Adipocyte (in vitro differentiated cells): ENCODE measurements at regions not wholly inside any gene's neighbourhood (a gene's known extent, or its start where the extent isn't known, plus 50 kb on each side); places are given as distances from the start of the nearest gene placed in this dataset.

Source experiments
- DNase-seq: peaks from one replicate; pipeline ENCODE4 v3.0.0-alpha.2; 2015; ENCODE audit warnings: low read depth
- H3K27me3 ChIP-seq: replicated peaks from 2 replicates; pipeline ENCODE4 v1.7.0; 2013; ENCODE audit warnings: mild to moderate bottlenecking, low read length, moderate library complexity; ENCODE audit not compliant: control insufficient read depth, insufficient read depth
- H3K36me3 ChIP-seq: 2 replicates; pipeline ENCODE4 v1.7.0; 2013; ENCODE audit warnings: low read length, mild to moderate bottlenecking, moderate library complexity; ENCODE audit not compliant: control insufficient read depth, insufficient read depth, severe bottlenecking
- H3K4me1 ChIP-seq: 2 replicates; pipeline ENCODE4 v1.7.0; 2013; ENCODE audit warnings: mild to moderate bottlenecking, low read length, moderate library complexity; ENCODE audit not compliant: control insufficient read depth, insufficient read depth
- H3K4me3 ChIP-seq: 2 replicates; pipeline ENCODE4 v1.7.0; 2013; ENCODE audit warnings: mild to moderate bottlenecking, low read length, moderate library complexity
- H3K9ac ChIP-seq: 2 replicates; pipeline ENCODE4 v1.7.0; 2013; ENCODE audit warnings: mild to moderate bottlenecking, low read length, moderate library complexity
- H3K9me3 ChIP-seq: 2 replicates; pipeline ENCODE4 v1.7.0; 2013; ENCODE audit warnings: mild to moderate bottlenecking, low read length, moderate library complexity; ENCODE audit not compliant: control insufficient read depth

- Histone ChIP-seq H3K4me3 (no peak overlapping the region), H3K4me1 (peaks cover 32% of the 10 kb centered on the region), H3K9me3 (no peaks in the 10 kb centered on the region), H3K36me3 (no peaks in the 10 kb centered on the region), H3K27me3 (no peaks in the 10 kb centered on the region), H3K9ac (no peak overlapping the region)
- no peak for DNase-seq
These were observed 114.7 kb upstream of the TPM1 start for GRCh38 chr15:62927836-62928235.

GRCh38 chr15:62928242-62928999 lies 114.1 kb upstream of the TPM1 start:
- H3K9ac ChIP-seq = no peak overlapping the region
- H3K36me3 ChIP-seq = no peaks in the 10 kb centered on the region
- no peaks in the 10 kb centered on the region for H3K9me3 ChIP-seq
- no peaks in the 10 kb centered on the region for H3K27me3 ChIP-seq
- peaks cover 33% of the 10 kb centered on the region for H3K4me1 ChIP-seq
- no peak overlapping the region for H3K4me3 ChIP-seq
- peak; percentile 78 for DNase-seq

GRCh38 chr15:62929000-62929357 lies 113.6 kb upstream of the TPM1 start:
- Histone ChIP-seq H3K4me1 (peaks cover 36% of the 10 kb centered on the region), H3K4me3 (no peak overlapping the region), H3K9ac (no peak overlapping the region), H3K36me3 (no peaks in the 10 kb centered on the region), H3K27me3 (no peaks in the 10 kb centered on the region), H3K9me3 (no peaks in the 10 kb centered on the region)
- DNase-seq = peak; percentile 72

GRCh38 chr15:62931650-62932049 lies 110.9 kb upstream of the TPM1 start:
- no peak for DNase-seq
- Histone ChIP-seq H3K9me3 (no peaks in the 10 kb centered on the region), H3K36me3 (no peaks in the 10 kb centered on the region), H3K4me3 (no peak overlapping the region), H3K4me1 (peaks cover 51% of the 10 kb centered on the region), H3K9ac (no peak overlapping the region), H3K27me3 (no peaks in the 10 kb centered on the region)

- Histone ChIP-seq H3K9ac (no peak overlapping the region), H3K27me3 (no peaks in the 10 kb centered on the region), H3K4me1 (peaks cover 51% of the 10 kb centered on the region), H3K9me3 (no peaks in the 10 kb centered on the region), H3K4me3 (no peak overlapping the region), H3K36me3 (no peaks in the 10 kb centered on the region)
- DNase-seq = peak; percentile 85
These were observed 110.1 kb upstream of the TPM1 start for GRCh38 chr15:62932436-62932835.

GRCh38 chr15:62933386-62933785 lies 109.2 kb upstream of the TPM1 start:
- Histone ChIP-seq H3K36me3 (no peaks in the 10 kb centered on the region), H3K9ac (no peak overlapping the region), H3K4me1 (peaks cover 47% of the 10 kb centered on the region), H3K4me3 (no peak overlapping the region), H3K27me3 (no peaks in the 10 kb centered on the region), H3K9me3 (no peaks in the 10 kb centered on the region)
- no peak for DNase-seq

GRCh38 chr15:62934236-62934971 lies 108.1 kb upstream of the TPM1 start:
- Histone ChIP-seq H3K4me3 (no peak overlapping the region), H3K9me3 (no peaks in the 10 kb centered on the region), H3K27me3 (no peaks in the 10 kb centered on the region), H3K4me1 (peaks cover 38% of the 10 kb centered on the region), H3K36me3 (no peaks in the 10 kb centered on the region), H3K9ac (no peak overlapping the region)
- DNase-seq = peak; percentile 46

- DNase-seq = peak; percentile 66
- H3K4me1 ChIP-seq = peaks cover 39% of the 10 kb centered on the region
- no peak overlapping the region for H3K9ac ChIP-seq
These were observed 107.1 kb upstream of the TPM1 start for GRCh38 chr15:62935300-62936081.

GRCh38 chr15:62938825-62939224 lies 103.7 kb upstream of the TPM1 start:
- H3K4me1 ChIP-seq = peaks cover 37% of the 10 kb centered on the region
- no peaks in the 10 kb centered on the region for H3K27me3 ChIP-seq
- H3K9me3 ChIP-seq = no peaks in the 10 kb centered on the region
- H3K36me3 ChIP-seq = no peaks in the 10 kb centered on the region
- no peak overlapping the region for H3K4me3 ChIP-seq
- DNase-seq = no peak
- no peak overlapping the region for H3K9ac ChIP-seq

More at GRCh38 chr15:62935300-62936081, 107.1 kb upstream of the TPM1 start:
- no peak overlapping the region for H3K4me3 ChIP-seq
- no peaks in the 10 kb centered on the region for H3K9me3 ChIP-seq
- no peaks in the 10 kb centered on the region for H3K27me3 ChIP-seq
- no peaks in the 10 kb centered on the region for H3K36me3 ChIP-seq

GRCh38 chr15:62940093-62940754 lies 102.3 kb upstream of the TPM1 start:
- Histone ChIP-seq H3K27me3 (no peaks in the 10 kb centered on the region), H3K9ac (peak overlapping the region; percentile 31), H3K4me3 (no peak overlapping the region), H3K36me3 (no peaks in the 10 kb centered on the region), H3K9me3 (no peaks in the 10 kb centered on the region), H3K4me1 (peaks cover 25% of the 10 kb centered on the region)
- no peak for DNase-seq
